NCI-H1694 (cell line): ENCODE measurements at regions not wholly inside any gene's neighbourhood (a gene's known extent, or its start where the extent isn't known, plus 50 kb on each side); places are given as distances from the start of the nearest gene placed in this dataset.

Experiments
- DNase-seq: peaks from one replicate; lab custom pipeline; 2025; lab: John Stamatoyannopoulos, UW

DNA sequence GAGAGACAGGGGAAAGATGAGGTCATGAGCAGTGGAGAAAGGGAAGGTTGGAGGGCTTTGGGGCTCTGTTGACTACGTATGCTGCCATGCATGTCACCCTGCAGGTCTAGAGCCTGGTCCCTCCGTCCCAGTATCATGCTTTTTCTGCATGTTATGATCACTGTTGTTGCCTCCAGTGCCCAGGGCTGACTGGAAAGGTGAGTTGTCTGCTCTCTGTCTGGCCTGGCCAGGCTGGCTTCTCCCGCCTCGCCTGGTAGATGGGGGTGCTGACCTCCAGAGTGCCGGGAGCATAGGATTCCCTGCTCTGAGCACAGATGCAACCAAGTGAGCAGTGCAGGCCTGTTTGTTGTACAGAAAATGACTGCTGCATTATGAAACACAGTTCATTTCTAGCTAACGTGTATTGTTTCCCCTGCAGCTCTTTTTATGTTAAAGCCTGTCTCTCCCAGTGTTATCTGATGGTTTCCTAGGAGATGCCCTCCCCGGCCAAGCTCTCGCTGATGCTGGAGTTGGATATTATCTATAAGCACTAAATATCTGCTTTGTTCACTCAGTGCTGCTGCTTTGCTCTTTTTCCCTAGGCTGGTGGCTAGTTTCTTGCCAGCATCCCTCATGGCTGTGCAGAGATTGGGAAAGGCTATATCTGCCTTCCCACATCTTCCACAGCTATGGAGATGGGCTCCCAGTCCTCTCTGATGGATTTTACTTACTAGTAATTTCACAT, 158.2 kb downstream of the TDRD15 start:
- DNase-seq = no peak

DNA sequence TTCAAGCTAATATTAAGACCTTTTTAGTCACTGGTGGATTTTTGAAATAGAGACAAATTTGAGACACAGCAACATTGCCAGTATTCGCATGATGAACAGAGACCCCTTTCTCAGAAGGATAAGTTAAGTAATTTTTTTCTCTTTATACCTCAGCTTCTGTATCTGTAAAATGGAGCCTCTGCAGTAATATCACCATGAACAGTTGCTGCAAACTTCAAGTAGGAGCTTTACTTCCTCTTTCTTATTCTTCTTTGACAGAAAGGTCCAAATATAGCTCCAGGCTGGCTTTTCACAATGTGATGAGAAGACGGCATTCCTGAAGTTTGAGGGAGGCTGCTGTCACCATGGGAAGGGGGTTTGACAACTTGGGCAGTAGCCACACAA, 158.7 kb downstream of the TDRD15 start:
- no peak for DNase-seq

DNA sequence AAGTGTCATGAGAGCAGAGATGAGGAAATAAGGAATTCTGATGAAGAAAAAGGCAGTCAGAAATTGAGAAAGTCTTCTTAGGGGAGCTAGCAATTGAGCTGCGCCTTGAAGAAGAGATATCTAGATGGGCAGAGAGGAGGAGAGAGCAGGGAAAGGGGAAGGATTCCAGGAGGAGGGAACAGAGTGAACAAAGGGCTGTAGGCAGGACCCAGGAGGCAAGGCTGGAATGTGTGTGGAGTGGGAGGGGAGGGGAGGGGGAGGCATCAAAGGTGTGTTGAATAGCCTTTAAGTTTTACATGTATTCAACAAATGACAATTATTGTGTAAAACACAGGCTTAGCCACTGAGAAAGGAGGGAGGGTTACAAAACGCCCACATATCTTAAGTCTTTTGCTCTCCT, 164.5 kb downstream of the TDRD15 start:
- no peak for DNase-seq

GRCh38 chr2:21288739-21289520, 165.2 kb downstream of the TDRD15 start:
- no peak for DNase-seq

- no peak for DNase-seq
Measured at GRCh38 chr2:21289551-21289950, 165.8 kb downstream of the TDRD15 start.

DNA sequence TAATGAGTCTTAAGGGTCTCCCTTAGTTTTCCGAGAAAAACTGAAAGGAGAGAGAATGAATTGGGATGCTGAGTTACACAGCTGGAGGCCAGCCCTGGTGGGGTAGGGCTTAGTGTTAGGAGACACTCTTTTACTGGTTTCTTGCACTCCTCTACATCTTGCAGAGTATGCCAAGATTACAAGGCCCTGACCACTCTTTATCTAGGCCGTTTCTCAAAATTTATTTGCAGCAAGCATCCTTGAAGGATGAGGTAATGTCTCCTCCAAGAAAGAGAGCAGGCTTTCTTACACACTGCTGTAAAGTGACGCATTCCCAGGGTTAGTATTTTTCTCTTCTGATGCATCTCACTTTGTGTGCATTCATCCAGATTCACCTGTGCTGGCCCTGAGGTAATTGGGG, 166.2 kb downstream of the TDRD15 start:
- DNase-seq = no peak

GRCh38 chr2:21291426-21291825, 167.7 kb downstream of the TDRD15 start:
- DNase-seq = no peak

DNA sequence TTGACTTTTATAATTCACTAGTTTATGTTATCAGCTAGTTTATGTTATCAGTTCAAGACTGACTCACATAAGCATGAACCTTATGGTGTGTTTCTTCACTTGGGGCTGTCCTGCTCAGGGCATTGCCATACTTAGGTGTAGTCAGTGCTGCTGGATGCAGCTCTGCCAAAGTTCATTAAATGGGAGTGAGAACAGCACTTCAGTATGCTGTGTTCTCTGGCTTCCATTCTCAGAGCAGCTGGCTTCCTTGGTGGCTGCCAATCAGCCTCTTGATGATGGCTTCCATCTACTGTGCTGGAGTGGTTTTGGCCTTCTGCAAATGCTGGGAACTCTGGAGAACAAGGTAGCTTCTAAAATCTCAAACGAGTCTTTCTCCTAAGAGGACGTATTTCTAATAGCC, 170.7 kb downstream of the TDRD15 start:
- no peak for DNase-seq

DNA sequence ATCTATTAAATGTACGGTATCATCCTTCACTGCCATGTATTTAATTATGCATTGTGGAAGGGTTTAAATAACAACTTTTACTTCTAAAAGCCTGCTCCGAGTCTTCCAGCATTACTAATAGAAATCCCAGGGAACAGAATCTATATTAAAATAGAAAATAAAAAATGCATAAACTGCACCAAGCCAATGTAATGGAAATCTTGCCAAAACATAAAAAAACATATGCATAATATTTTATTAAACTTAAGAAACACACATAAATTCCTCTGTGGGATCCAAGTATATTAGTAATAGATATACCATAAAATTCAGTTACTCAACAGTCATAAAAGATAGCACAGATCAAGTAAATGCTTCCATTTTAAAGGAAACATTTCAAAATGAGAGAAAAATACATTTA, 175.6 kb downstream of the TDRD15 start:
- no peak for DNase-seq

GRCh38 chr2:21301871-21302455, 178.2 kb downstream of the TDRD15 start:
- DNase-seq = no peak

GRCh38 chr2:21303876-21304275, 180.1 kb downstream of the TDRD15 start:
- no peak for DNase-seq

DNA sequence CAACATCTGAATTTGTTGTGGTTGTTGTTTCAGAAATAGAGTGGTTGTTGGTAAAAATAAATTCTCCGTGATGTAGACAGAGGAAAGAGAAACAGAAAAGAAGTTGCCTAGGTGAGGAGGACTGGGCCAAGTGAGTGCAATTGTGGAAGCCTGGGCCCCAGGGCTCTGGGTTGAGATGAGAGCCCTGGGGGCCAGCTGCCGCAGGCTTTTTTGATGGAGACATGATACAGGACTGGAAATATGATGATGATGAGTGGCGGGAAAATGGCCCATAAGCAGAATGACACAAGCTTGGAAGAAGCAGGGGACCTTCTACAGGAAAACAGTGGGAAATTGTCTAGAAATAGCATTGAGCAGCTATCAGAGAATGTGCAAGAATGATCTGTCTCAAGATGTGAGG, 181.8 kb downstream of the TDRD15 start:
- no peak for DNase-seq

GRCh38 chr2:21306235-21306634, 182.5 kb downstream of the TDRD15 start:
- no peak for DNase-seq

DNA sequence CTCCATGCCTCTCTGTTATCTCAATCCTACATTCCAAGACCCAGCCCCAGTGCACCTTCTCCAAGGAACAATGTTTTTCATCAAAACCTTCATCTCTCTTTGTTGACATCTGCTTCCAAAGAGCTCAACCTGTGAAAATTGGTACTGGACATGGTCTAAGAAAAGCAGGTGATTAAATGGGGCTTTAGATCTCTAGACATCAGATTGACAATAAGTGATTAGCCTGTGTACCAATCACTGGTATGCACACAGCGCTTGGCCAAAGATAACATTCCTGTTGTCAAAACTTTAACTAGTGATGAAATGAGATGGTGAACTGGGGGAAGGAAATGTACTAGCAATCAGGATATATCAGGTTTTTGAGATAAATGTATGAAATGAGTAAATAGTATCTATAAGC, 183.3 kb downstream of the TDRD15 start:
- no peak for DNase-seq

DNA sequence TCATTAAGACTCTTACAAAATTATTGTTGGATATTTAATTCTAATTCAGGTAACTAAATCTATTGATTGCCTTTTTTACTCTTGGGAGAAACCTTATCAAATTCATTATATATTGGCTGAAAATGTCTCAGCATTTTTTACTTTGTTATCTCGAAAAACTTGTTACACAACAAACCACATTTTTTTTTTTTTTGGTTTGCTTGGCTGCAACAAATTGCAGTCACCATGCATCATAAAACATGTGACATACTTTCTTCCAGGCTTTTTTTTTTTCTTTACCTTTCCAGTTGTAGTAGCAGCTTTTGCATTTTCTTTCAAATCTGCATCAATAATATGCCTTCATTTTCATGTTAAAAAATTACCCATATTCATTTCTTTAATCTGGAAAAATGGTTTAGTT, 186.7 kb downstream of the TDRD15 start:
- DNase-seq = no peak

GRCh38 chr2:21314322-21314835, 190.6 kb downstream of the TDRD15 start:
- DNase-seq = no peak

- DNase-seq = peak; percentile 79
Measured at GRCh38 chr2:21317131-21317530, 193.4 kb downstream of the TDRD15 start.

DNA sequence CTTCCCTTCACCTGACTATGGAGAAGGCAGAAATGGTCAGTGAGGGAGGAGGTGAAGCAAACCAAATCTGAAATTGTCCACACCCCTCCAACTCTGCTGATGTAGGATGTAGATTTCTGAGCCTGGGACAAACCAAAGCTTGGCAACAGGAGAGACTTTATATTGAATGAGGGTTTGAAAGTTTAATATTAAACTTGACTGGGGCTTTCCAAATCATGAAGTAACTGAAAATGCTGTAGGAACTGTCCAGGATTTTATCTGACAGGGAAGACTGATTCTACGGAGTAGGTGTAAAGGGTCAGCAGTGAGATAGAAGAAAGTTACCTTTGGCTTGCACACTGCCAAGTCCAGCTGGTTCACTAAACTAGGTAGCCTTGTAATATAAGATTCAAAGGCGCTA, 194.5 kb downstream of the TDRD15 start:
- no peak for DNase-seq

DNA sequence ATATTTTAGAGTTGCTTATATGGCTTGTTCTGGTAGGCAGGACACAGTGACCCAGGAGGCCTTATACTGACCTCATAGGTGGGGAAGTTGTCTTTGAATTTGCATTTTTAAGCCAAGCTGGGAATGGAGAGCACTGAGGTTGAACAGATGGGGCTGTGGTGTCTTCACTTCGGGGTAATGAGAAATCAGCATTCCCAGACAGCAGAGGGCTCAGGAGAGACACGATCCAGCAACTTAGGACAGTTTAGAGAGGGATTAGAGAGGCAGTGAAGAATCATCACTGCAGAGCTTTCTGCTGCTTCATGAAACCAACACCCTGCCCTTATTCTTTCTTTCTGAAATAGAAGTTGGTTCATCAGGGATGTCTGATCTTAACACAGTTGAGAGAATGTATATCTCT, 202.4 kb downstream of the TDRD15 start:
- DNase-seq = no peak

- DNase-seq = no peak
Measured at GRCh38 chr2:21328177-21328576, 204.4 kb downstream of the TDRD15 start.

- DNase-seq = no peak
Measured at GRCh38 chr2:21330786-21331391, 207.1 kb downstream of the TDRD15 start.

- no peak for DNase-seq
Measured at GRCh38 chr2:21331625-21332370, 208.0 kb downstream of the TDRD15 start.
